ENCODE measurements at regions not wholly inside any gene's neighbourhood (a gene's known extent, or its start where the extent isn't known, plus 50 kb on each side); places are given as distances from the start of the nearest gene placed in this dataset.
"Not testable (repeated sequence)": the region's sequence is repeated elsewhere in the genome, so short reads cannot be mapped to it uniquely, and the experiment has no call there.

GRCh38 chr13:43963726-43964125, 84.0 kb downstream of the LACC1 start:
- H3K36me3 Mint-ChIP-seq (ENCODE audit: low read depth) = no peaks in the 10 kb centered on the region
- no peak overlapping the region for H3K27ac Mint-ChIP-seq (ENCODE audit: unreplicated experiment)
- no peaks in the 10 kb centered on the region for H3K9me3 Mint-ChIP-seq
- H3K27me3 Mint-ChIP-seq (ENCODE audit: low read depth) = no peaks in the 10 kb centered on the region
- H3K4me3 Mint-ChIP-seq = no peak overlapping the region
- TF ChIP-seq, protein P1, sequence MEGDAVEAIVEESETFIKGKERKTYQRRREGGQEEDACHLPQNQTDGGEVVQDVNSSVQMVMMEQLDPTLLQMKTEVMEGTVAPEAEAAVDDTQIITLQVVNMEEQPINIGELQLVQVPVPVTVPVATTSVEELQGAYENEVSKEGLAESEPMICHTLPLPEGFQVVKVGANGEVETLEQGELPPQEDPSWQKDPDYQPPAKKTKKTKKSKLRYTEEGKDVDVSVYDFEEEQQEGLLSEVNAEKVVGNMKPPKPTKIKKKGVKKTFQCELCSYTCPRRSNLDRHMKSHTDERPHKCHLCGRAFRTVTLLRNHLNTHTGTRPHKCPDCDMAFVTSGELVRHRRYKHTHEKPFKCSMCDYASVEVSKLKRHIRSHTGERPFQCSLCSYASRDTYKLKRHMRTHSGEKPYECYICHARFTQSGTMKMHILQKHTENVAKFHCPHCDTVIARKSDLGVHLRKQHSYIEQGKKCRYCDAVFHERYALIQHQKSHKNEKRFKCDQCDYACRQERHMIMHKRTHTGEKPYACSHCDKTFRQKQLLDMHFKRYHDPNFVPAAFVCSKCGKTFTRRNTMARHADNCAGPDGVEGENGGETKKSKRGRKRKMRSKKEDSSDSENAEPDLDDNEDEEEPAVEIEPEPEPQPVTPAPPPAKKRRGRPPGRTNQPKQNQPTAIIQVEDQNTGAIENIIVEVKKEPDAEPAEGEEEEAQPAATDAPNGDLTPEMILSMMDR (conservative IDR thresholded peaks at IDR 0.05) = no peak
- DNase-seq (ENCODE audit: low read depth, low spot score) = no peak
- no peaks in the 10 kb centered on the region for H3K4me1 Mint-ChIP-seq

DNA sequence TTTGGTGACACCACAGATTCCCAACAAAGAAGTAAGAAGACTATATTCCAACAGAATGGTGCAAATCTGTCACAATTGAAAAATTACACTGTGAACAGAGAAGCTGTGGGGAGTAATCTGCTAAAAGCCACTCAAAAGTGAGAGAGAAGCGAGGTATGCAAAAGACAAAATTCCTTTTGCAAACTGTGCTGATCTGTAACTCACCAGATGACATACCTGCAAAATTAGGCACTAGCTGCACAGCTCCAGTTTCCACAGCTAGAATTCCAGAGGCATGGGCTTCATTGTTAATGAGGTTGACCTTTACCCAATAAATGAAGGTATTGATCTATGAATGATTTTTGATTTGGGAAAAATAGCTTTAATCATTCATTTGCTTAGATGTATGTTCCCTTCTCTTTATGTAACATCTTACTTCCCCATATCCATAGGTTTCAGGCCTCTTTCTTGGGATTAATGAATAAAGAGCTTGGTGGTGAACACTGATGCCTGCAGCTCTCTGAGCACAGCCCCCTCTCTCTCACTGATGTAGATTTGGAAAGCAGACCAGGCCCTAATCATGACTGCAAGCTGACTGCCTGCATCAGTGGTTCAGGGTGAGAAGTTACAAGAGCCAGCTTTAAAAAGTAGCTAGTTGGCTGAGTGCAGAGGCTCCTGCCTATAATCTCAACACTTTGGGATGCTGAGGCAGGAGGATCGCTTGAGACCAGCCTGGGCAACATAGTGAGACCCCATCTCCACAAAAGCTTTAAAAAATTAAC, 85.2 kb downstream of the LACC1 start:
- Mint-ChIP-seq H3K36me3 (ENCODE audit: low read depth) (peaks cover 2% of the 10 kb centered on the region), H3K4me3 (no peak overlapping the region)

DNA sequence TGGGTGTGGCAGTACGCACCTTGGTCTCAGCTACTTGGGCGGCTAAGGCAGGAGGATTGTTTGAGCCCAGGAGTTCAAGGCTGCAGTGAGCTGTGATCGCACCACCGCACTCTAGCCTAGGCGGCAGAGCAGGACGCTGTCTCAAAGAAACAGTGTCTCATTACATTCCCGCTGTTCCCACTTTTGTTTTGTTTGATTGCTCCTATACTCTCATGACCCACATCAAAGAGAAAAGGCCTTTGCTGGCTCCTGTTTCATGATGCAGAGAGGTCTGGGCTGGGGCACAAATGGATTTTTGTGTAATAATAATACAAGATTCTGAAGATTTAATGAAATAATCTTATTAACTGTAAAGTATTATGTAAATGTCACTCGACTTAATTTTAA, 85.7 kb downstream of the LACC1 start:
- DNase-seq (ENCODE audit: low read depth, low spot score) = no peak
- Mint-ChIP-seq H3K27ac (ENCODE audit: unreplicated experiment) (no peak overlapping the region), H3K4me3 (no peak overlapping the region), H3K36me3 (ENCODE audit: low read depth) (peaks cover 2% of the 10 kb centered on the region), H3K27me3 (ENCODE audit: low read depth) (no peaks in the 10 kb centered on the region), H3K4me1 (no peaks in the 10 kb centered on the region), H3K9me3 (peaks cover 2% of the 10 kb centered on the region)
- TF ChIP-seq, protein P1 (conservative IDR thresholded peaks at IDR 0.05) = no peak

More for the DNA sequence above, 85.2 kb downstream of the LACC1 start:
- H3K9me3 Mint-ChIP-seq = peaks cover 2% of the 10 kb centered on the region
- H3K27me3 Mint-ChIP-seq (ENCODE audit: low read depth) = no peaks in the 10 kb centered on the region
- no peak for DNase-seq (ENCODE audit: low read depth, low spot score)
- H3K4me1 Mint-ChIP-seq = no peaks in the 10 kb centered on the region
- TF ChIP-seq, protein P1 (conservative IDR thresholded peaks at IDR 0.05) = no peak
- no peak overlapping the region for H3K27ac Mint-ChIP-seq (ENCODE audit: unreplicated experiment)

DNA sequence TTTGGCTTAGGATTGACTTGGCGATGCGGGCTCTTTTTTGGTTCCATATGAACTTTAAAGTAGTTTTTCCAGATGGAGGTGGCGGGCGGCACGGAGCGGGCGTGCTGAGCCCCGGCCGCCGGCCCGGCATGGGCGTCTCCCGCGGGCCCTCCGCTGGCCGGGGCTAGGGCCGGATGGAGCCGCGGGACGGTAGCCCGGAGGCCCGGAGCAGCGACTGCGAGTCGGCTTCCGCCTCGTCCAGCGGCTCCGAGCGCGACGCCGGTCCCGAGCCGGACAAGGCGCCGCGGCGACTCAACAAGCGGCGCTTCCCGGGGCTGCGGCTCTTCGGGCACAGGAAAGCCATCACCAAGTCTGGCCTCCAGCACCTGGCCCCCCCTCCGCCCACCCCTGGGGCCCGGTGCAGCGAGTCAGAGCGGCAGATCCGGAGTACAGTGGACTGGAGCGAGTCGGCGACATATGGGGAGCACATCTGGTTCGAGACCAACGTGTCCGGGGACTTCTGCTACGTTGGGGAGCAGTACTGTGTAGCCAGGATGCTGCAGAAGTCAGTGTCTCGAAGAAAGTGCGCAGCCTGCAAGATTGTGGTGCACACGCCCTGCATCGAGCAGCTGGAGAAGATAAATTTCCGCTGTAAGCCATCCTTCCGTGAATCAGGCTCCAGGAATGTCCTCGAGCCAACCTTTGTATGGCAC, 88.7 kb downstream of the LACC1 start:
- not testable (repeated sequence) for H3K27me3 Mint-ChIP-seq (ENCODE audit: low read depth); H3K4me1 Mint-ChIP-seq; DNase-seq (ENCODE audit: low read depth, low spot score); H3K27ac Mint-ChIP-seq (ENCODE audit: unreplicated experiment); H3K36me3 Mint-ChIP-seq (ENCODE audit: low read depth); H3K9me3 Mint-ChIP-seq; H3K4me3 Mint-ChIP-seq

DNA sequence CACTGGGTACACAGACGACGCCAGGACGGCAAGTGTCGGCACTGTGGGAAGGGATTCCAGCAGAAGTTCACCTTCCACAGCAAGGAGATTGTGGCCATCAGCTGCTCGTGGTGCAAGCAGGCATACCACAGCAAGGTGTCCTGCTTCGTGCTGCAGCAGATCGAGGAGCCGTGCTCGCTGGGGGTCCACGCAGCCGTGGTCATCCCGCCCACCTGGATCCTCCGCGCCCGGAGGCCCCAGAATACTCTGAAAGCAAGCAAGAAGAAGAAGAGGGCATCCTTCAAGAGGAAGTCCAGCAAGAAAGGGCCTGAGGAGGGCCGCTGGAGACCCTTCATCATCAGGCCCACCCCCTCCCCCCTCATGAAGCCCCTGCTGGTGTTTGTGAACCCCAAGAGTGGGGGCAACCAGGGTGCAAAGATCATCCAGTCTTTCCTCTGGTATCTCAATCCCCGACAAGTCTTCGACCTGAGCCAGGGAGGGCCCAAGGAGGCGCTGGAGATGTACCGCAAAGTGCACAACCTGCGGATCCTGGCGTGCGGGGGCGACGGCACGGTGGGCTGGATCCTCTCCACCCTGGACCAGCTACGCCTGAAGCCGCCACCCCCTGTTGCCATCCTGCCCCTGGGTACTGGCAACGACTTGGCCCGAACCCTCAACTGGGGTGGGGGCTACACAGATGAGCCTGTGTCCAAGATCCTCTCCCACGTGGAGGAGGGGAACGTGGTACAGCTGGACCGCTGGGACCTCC, 89.4 kb downstream of the LACC1 start:
- H3K27ac Mint-ChIP-seq (ENCODE audit: unreplicated experiment) = not testable (repeated sequence)

GRCh38 chr13:43969919-43970318, 90.2 kb downstream of the LACC1 start:
- H3K4me3 Mint-ChIP-seq; H3K27me3 Mint-ChIP-seq (ENCODE audit: low read depth); H3K36me3 Mint-ChIP-seq (ENCODE audit: low read depth); H3K9me3 Mint-ChIP-seq; DNase-seq (ENCODE audit: low read depth, low spot score); H3K27ac Mint-ChIP-seq (ENCODE audit: unreplicated experiment); H3K4me1 Mint-ChIP-seq: not testable (repeated sequence)

More for the DNA sequence above, 89.4 kb downstream of the LACC1 start:
- not testable (repeated sequence) for H3K36me3 Mint-ChIP-seq (ENCODE audit: low read depth); H3K9me3 Mint-ChIP-seq; DNase-seq (ENCODE audit: low read depth, low spot score); H3K27me3 Mint-ChIP-seq (ENCODE audit: low read depth); H3K4me1 Mint-ChIP-seq; H3K4me3 Mint-ChIP-seq

GRCh38 chr13:43970520-43971242, 91.0 kb downstream of the LACC1 start:
- not testable (repeated sequence) for H3K36me3 Mint-ChIP-seq (ENCODE audit: low read depth); H3K4me1 Mint-ChIP-seq; H3K4me3 Mint-ChIP-seq; DNase-seq (ENCODE audit: low read depth, low spot score); H3K27me3 Mint-ChIP-seq (ENCODE audit: low read depth); H3K27ac Mint-ChIP-seq (ENCODE audit: unreplicated experiment); H3K9me3 Mint-ChIP-seq

DNA sequence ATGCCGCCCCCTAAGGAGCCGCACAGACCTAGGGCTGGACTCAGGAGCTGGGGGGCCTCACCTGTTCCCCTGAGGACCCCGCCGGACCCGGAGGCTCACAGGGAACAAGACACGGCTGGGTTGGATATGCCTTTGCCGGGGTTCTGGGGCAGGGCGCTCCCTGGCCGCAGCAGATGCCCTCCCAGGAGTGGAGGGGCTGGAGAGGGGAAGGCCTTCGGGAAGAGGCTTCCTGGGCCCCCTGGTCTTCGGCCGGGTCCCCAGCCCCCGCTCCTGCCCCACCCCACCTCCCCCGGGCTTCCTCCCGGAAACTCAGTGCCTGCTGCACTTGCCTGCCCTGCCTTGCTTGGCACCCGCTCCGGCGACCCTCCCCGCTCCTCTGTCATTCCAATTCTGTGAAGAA, 91.6 kb downstream of the LACC1 start:
- not testable (repeated sequence) for H3K9me3 Mint-ChIP-seq; H3K4me1 Mint-ChIP-seq; H3K36me3 Mint-ChIP-seq (ENCODE audit: low read depth); H3K27ac Mint-ChIP-seq (ENCODE audit: unreplicated experiment); H3K27me3 Mint-ChIP-seq (ENCODE audit: low read depth); DNase-seq (ENCODE audit: low read depth, low spot score); H3K4me3 Mint-ChIP-seq
